Astrocyte of the cerebellum (primary cell): ENCODE measurements at regions not wholly inside any gene's neighbourhood (a gene's known extent, or its start where the extent isn't known, plus 50 kb on each side); places are given as distances from the start of the nearest gene placed in this dataset.
"Not testable (repeated sequence)": the region's sequence is repeated elsewhere in the genome, so short reads cannot be mapped to it uniquely, and the experiment has no call there.

ENCODE experiments used
- DNase-seq: peaks from one replicate; pipeline ENCODE4 v3.0.0-alpha.2; 2011; ENCODE audit warnings: low read depth
- H3K4me3 ChIP-seq: 2 replicates; pipeline ENCODE4 v1.5.1; 2011; ENCODE audit warnings: mild to moderate bottlenecking, low read depth, low read length, moderate library complexity
- CTCF ChIP-seq: IDR thresholded peaks from 2 replicates; pipeline ENCODE4 v1.5.1; 2012; ENCODE audit warnings: low read length, low read depth, moderate library complexity, mild to moderate bottlenecking; ENCODE audit errors: missing control alignments
- in situ Hi-C: cut with HindIII; loops from 2 replicates; pipeline ENCODE4 v1.10.0; 2017; ENCODE audit warnings: low sequenced_read_pairs

- no peak for DNase-seq
- TF ChIP-seq CTCF = no peak
- in situ Hi-C loops = no loop called here
- H3K4me3 ChIP-seq = no peak overlapping the region
Observed at GRCh38 chr10:90062786-90063185, 361.4 kb downstream of the KIF20B start.

- in situ Hi-C loops = no loop called here
- TF ChIP-seq CTCF = no peak
- no peak for DNase-seq
- H3K4me3 ChIP-seq = no peak overlapping the region
Observed at GRCh38 chr10:90064295-90064694, 362.9 kb downstream of the KIF20B start.

GRCh38 chr10:90066435-90066834 lies 365.0 kb downstream of the KIF20B start:
- no peak for DNase-seq
- in situ Hi-C loops = no loop called here
- no peak overlapping the region for H3K4me3 ChIP-seq
- no peak for TF ChIP-seq CTCF

- DNase-seq = no peak
- in situ Hi-C loops = no loop called here
- TF ChIP-seq CTCF = no peak
- no peak overlapping the region for H3K4me3 ChIP-seq
Observed at GRCh38 chr10:90075995-90076394, 374.6 kb downstream of the KIF20B start.

- TF ChIP-seq CTCF = no peak
- no peak for DNase-seq
- no peak overlapping the region for H3K4me3 ChIP-seq
- in situ Hi-C loops = no loop called here
Observed at GRCh38 chr10:90079819-90080218, 378.4 kb downstream of the KIF20B start.

- H3K4me3 ChIP-seq, in situ Hi-C loops, DNase-seq: not testable (repeated sequence)
Observed at GRCh38 chr10:90086606-90087190, 385.3 kb downstream of the KIF20B start.

- in situ Hi-C loops = no loop called here
- no peak for DNase-seq
- H3K4me3 ChIP-seq = no peak overlapping the region
Observed at GRCh38 chr10:90087197-90088023, 386.0 kb downstream of the KIF20B start.

More at GRCh38 chr10:90087197-90088023, 386.0 kb downstream of the KIF20B start:
- TF ChIP-seq CTCF = no peak
